ENCODE measurements at regions not wholly inside any gene's neighbourhood (a gene's known extent, or its start where the extent isn't known, plus 50 kb on each side); places are given as distances from the start of the nearest gene placed in this dataset.

DNA sequence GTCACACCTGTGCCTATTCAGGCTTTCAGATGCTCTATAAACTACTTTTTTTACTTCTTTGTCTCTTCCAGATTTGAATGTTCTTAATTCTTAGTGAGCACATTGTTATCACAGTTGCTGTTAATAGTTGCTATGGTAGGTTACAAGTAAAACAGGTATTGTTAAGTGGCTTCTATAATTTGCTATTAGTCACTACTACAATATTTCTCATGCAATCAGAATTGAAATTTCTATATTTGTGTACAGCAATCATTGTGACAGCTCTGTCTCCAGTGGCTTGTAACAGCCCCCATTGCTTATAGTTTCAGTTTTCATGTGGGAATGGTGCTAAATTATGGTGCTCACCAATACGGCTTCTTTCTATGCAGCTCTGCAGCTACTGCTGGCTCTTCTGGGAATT is 318.4 kb upstream of the GOLIM4 start:
- H2AK9ac ChIP-seq (replicated peaks; ENCODE audit: low read depth, low read length, poor library complexity) = no peak overlapping the region
- POLR2A ChIA-PET (ENCODE audit: unreplicated experiment) = no interaction called here
- H3K9me1 ChIP-seq (ENCODE audit: insufficient read depth, low read length) = no peaks in the 10 kb centered on the region
- H3K23ac ChIP-seq (ENCODE audit: low read depth, low read length) = no peak overlapping the region
- H3K4me3 ChIP-seq (ENCODE audit: insufficient read depth, low read depth, low read length) = no peak overlapping the region
- no peaks in the 10 kb centered on the region for H3K79me1 ChIP-seq (ENCODE audit: low read depth in 1 of 2, low read length in 2 of 2)
- H2BK15ac ChIP-seq (ENCODE audit: low read depth, low read length) = no peak overlapping the region
- no peak overlapping the region for H3K4ac ChIP-seq (ENCODE audit: low read depth, low read length)
- H3K56ac ChIP-seq (ENCODE audit: extremely low read depth, insufficient read depth, low read length) = no peak overlapping the region
- no peaks in the 10 kb centered on the region for H3K9me3 ChIP-seq (ENCODE audit: control insufficient read depth, insufficient read depth, low read length)
- no peaks in the 10 kb centered on the region for H3K4me1 ChIP-seq (ENCODE audit: control insufficient read depth, insufficient read depth, low read length)
- H2BK120ac ChIP-seq (ENCODE audit: low read depth, low read length) = no peak overlapping the region
- no CpG with 5 or more reads among the region's 1 CpG for WGBS, 2 experiments (ENCODE audit: extremely low coverage in 2 of 2, insufficient read length in 1 of 2)
- dilution Hi-C loops (cut with HindIII; ENCODE audit: low sequenced_read_pairs, unreplicated experiment) (no loop called here), intact Hi-C loops (cut with micrococcal nuclease) (no loop called here), in situ Hi-C loops (cut with MboI; ENCODE audit: low sequenced_read_pairs) (no loop called here)
- no peaks in the 10 kb centered on the region; the same call in 1 of the 2 replicates for H3K27me3 ChIP-seq (ENCODE audit: control insufficient read depth, insufficient read depth, low read length)
- CTCF ChIA-PET = no interaction called here
- no peak overlapping the region for H2BK5ac ChIP-seq (ENCODE audit: low read depth, low read length, poor library complexity, severe bottlenecking)
- no peaks in the 10 kb centered on the region for H4K20me1 ChIP-seq (ENCODE audit: insufficient read depth, low read length)
- H3K18ac ChIP-seq (ENCODE audit: low read depth, low read length) = no peak overlapping the region
- no peak overlapping the region for H3K4me2 ChIP-seq (ENCODE audit: low read depth, low read length)
- no peak overlapping the region for H3K9ac ChIP-seq (ENCODE audit: low read depth, low read length)
- DNase-seq (no peak), ATAC-seq (ENCODE audit: low read depth) (no peak)
- TF ChIP-seq CEBPB (IDR thresholded peaks at IDR 0.05; ENCODE audit: low read depth, low read length) = no peak
- no peak for TF ChIP-seq MAZ (IDR thresholded peaks at IDR 0.05; ENCODE audit: borderline replicate concordance, low read depth, low read length)
- no peak for TF ChIP-seq BHLHE40 (IDR thresholded peaks at IDR 0.05; ENCODE audit: low read depth, low read length)
- TF ChIP-seq, protein P1, sequence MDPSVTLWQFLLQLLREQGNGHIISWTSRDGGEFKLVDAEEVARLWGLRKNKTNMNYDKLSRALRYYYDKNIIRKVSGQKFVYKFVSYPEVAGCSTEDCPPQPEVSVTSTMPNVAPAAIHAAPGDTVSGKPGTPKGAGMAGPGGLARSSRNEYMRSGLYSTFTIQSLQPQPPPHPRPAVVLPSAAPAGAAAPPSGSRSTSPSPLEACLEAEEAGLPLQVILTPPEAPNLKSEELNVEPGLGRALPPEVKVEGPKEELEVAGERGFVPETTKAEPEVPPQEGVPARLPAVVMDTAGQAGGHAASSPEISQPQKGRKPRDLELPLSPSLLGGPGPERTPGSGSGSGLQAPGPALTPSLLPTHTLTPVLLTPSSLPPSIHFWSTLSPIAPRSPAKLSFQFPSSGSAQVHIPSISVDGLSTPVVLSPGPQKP (IDR thresholded peaks at IDR 0.05; ENCODE audit: borderline replicate concordance, low read depth, low read length) = no peak
- H2BK20ac ChIP-seq (ENCODE audit: low read depth, low read length) = no peak overlapping the region
- no peaks in the 10 kb centered on the region for H3K36me3 ChIP-seq (ENCODE audit: control insufficient read depth, insufficient read depth, low read length)
- no peak overlapping the region for H4K5ac ChIP-seq (ENCODE audit: low read depth, low read length)
- H3K14ac ChIP-seq (replicated peaks; ENCODE audit: low read depth, low read length) = no peak overlapping the region
- H4K8ac ChIP-seq (ENCODE audit: low read depth in 2 of 2, low read length in 2 of 2) = no peak overlapping the region
- H2AFZ ChIP-seq (replicated peaks; ENCODE audit: low read length, poor library complexity) = no peak overlapping the region
- no peak overlapping the region for H4K91ac ChIP-seq (ENCODE audit: insufficient read depth, low read depth, low read length)
- no peak overlapping the region for H3K27ac ChIP-seq (ENCODE audit: insufficient read depth, low read length)
- no peak overlapping the region for H2AK5ac ChIP-seq (ENCODE audit: low read depth, low read length)
- BruUV-seq (replicated peaks) = no TSS peak
